ENCODE measurements at regions not wholly inside any gene's neighbourhood (a gene's known extent, or its start where the extent isn't known, plus 50 kb on each side); places are given as distances from the start of the nearest gene placed in this dataset.
A peak's percentile ranks its signal among the peaks of the same experiment; 100 is the strongest.

GRCh38 chr3:20352546-20353179 is 166.7 kb upstream of the SGO1 start:
- H2AK5ac ChIP-seq (ENCODE audit: insufficient read length, low read length), result no peak overlapping the region
- no peak overlapping the region for H3K27ac ChIP-seq (ENCODE audit: insufficient read length, low read depth, low read length)
- Mint-ChIP-seq H3K36me3 (ENCODE audit: insufficient read depth in 1 of 3, low read depth in 3 of 3) (no peaks in the 10 kb centered on the region), H3K4me3 (no peak overlapping the region), H3K4me1 (peaks cover 9 to 10% of the 10 kb centered on the region in 2 experiments), H3K27ac (0 out of 7 replicates have a peak overlapping the region, but pooled peaks of 1 of the 3 experiments have one; percentile 35), H3K9me3 (peaks cover 0 to 3% of the 10 kb centered on the region in 2 experiments; a peak in 2 of 5 replicates), H3K27me3 (ENCODE audit: low read depth) (no peaks in the 10 kb centered on the region)
- no peaks in the 10 kb centered on the region; the same call in 1 of the 2 replicates for H3K4me1 ChIP-seq (ENCODE audit: insufficient read depth, low read length)
- no peak overlapping the region for H2BK20ac ChIP-seq (ENCODE audit: low read depth, low read length, poor library complexity, severe bottlenecking)
- no CpG with 5 or more reads among the region's 3 CpGs for WGBS (ENCODE audit: extremely low coverage, insufficient read length, low lambda C conversion rate)
- no peaks in the 10 kb centered on the region for H3K79me1 ChIP-seq (ENCODE audit: insufficient read depth, low read depth, low read length, poor library complexity, severe bottlenecking)
- no peak overlapping the region for H4K8ac ChIP-seq (replicated peaks; ENCODE audit: insufficient read length, low read depth, low read length)
- no peaks in the 10 kb centered on the region for H4K20me1 ChIP-seq (ENCODE audit: control insufficient read depth, insufficient read depth, insufficient read length)
- H3K23ac ChIP-seq (ENCODE audit: insufficient read length, low read depth, low read length), result no peak overlapping the region
- no peak overlapping the region for H3K14ac ChIP-seq (ENCODE audit: insufficient read depth, low read length)
- DNase-seq, result no peak
- H3K27me3 ChIP-seq (ENCODE audit: insufficient read depth, low read length), result no peaks in the 10 kb centered on the region
- H3K4me2 ChIP-seq (ENCODE audit: insufficient read depth, insufficient read length, low read length), result no peak overlapping the region
- no peak overlapping the region for H3K56ac ChIP-seq (ENCODE audit: insufficient read length, low read depth, low read length)
- H3K23me2 ChIP-seq (ENCODE audit: insufficient read length, low read depth, low read length, poor library complexity, severe bottlenecking), result no peaks in the 10 kb centered on the region
- H2BK120ac ChIP-seq (ENCODE audit: low read depth, low read length, poor library complexity, severe bottlenecking), result no peak overlapping the region
- no peak overlapping the region for H3K18ac ChIP-seq (ENCODE audit: insufficient read length, low read depth, low read length)
- no peaks in the 10 kb centered on the region for H3K9me3 ChIP-seq (ENCODE audit: control insufficient read depth, low read depth, low read length)
- no peak overlapping the region for H2BK5ac ChIP-seq (ENCODE audit: insufficient read length, low read length)
- H2BK12ac ChIP-seq (ENCODE audit: insufficient read length, low read depth, low read length), result no peak overlapping the region
- no peak overlapping the region for H3K9ac ChIP-seq (ENCODE audit: extremely low read depth, insufficient read length, low read length)
- H3T11ph ChIP-seq (ENCODE audit: low read length), result no peak overlapping the region
- H3K4ac ChIP-seq (ENCODE audit: low read depth, low read length), result no peak overlapping the region
- TF ChIP-seq, protein P1, sequence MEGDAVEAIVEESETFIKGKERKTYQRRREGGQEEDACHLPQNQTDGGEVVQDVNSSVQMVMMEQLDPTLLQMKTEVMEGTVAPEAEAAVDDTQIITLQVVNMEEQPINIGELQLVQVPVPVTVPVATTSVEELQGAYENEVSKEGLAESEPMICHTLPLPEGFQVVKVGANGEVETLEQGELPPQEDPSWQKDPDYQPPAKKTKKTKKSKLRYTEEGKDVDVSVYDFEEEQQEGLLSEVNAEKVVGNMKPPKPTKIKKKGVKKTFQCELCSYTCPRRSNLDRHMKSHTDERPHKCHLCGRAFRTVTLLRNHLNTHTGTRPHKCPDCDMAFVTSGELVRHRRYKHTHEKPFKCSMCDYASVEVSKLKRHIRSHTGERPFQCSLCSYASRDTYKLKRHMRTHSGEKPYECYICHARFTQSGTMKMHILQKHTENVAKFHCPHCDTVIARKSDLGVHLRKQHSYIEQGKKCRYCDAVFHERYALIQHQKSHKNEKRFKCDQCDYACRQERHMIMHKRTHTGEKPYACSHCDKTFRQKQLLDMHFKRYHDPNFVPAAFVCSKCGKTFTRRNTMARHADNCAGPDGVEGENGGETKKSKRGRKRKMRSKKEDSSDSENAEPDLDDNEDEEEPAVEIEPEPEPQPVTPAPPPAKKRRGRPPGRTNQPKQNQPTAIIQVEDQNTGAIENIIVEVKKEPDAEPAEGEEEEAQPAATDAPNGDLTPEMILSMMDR (conservative IDR thresholded peaks at IDR 0.05), result no peak
- H4K91ac ChIP-seq (ENCODE audit: insufficient read length, low read depth, low read length), result no peak overlapping the region
- no peak overlapping the region for H2AFZ ChIP-seq (ENCODE audit: low read length)
- H2BK15ac ChIP-seq (ENCODE audit: low read depth, low read length), result no peak overlapping the region
- H3K79me2 ChIP-seq (ENCODE audit: insufficient read depth, low read length), result no peaks in the 10 kb centered on the region
- no peak overlapping the region for H4K5ac ChIP-seq (ENCODE audit: insufficient read length, low read depth, low read length)

Data from H9 (cell line).